AG09309 (cell line): ENCODE measurements at regions not wholly inside any gene's neighbourhood (a gene's known extent, or its start where the extent isn't known, plus 50 kb on each side); places are given as distances from the start of the nearest gene placed in this dataset.

Experiments
- DNase-seq: peaks from one replicate; pipeline ENCODE4 v3.0.0-alpha.2; 2010; ENCODE audit warnings: low read depth
- H3K4me3 ChIP-seq: 2 replicates; pipeline ENCODE4 v1.5.1; 2011; ENCODE audit warnings: mild to moderate bottlenecking, low read depth, low read length, moderate library complexity; ENCODE audit not compliant: control insufficient read depth
- CTCF ChIP-seq: IDR thresholded peaks from 2 replicates; pipeline ENCODE4 v1.5.1; 2011; ENCODE audit warnings: mild to moderate bottlenecking, low read depth, low read length, inconsistent platforms; ENCODE audit not compliant: insufficient read depth, control insufficient read depth; ENCODE audit errors: missing control alignments

- DNase-seq, result no peak
- H3K4me3 ChIP-seq, result no peak overlapping the region
- no peak for TF ChIP-seq CTCF
Measured at GRCh38 chr1:187630653-187631380, 802.1 kb downstream of the PLA2G4A start.

- no peak for DNase-seq
- TF ChIP-seq CTCF, result no peak
- no peak overlapping the region for H3K4me3 ChIP-seq
Measured at GRCh38 chr1:187631381-187631675, 802.6 kb downstream of the PLA2G4A start.

GRCh38 chr1:187631984-187632383 is 803.2 kb downstream of the PLA2G4A start:
- TF ChIP-seq CTCF, result no peak
- no peak overlapping the region for H3K4me3 ChIP-seq
- DNase-seq, result no peak

- DNase-seq, result no peak
- no peak overlapping the region for H3K4me3 ChIP-seq
- TF ChIP-seq CTCF, result no peak
Measured at GRCh38 chr1:187634940-187635339, 806.2 kb downstream of the PLA2G4A start.

GRCh38 chr1:187638733-187639434 is 810.1 kb downstream of the PLA2G4A start:
- no peak overlapping the region for H3K4me3 ChIP-seq
- no peak for DNase-seq
- no peak for TF ChIP-seq CTCF

GRCh38 chr1:187641015-187641414 is 812.3 kb downstream of the PLA2G4A start:
- H3K4me3 ChIP-seq, result no peak overlapping the region
- no peak for DNase-seq
- TF ChIP-seq CTCF, result no peak
